Neutrophil (primary cell): ENCODE measurements at regions not wholly inside any gene's neighbourhood (a gene's known extent, or its start where the extent isn't known, plus 50 kb on each side); places are given as distances from the start of the nearest gene placed in this dataset.

ENCODE experiments used
- H3K27ac ChIP-seq: fragments of 200-600 bp; sonication (generic); 2 replicates; pipeline ENCODE4 v1.5.1; 2016; ENCODE audit warnings: mild to moderate bottlenecking, moderate library complexity
- H3K27me3 ChIP-seq: fragments of 200-600 bp; sonication (generic); 2 replicates; pipeline ENCODE4 v1.6.0; 2016; ENCODE audit warnings: mild to moderate bottlenecking
- H3K36me3 ChIP-seq: fragments of 200-600 bp; sonication (generic); 2 replicates; pipeline ENCODE4 v1.5.1; 2017
- H3K4me1 ChIP-seq, 2 experiments: fragments of 200-600 bp in 1 of 2; sonication (generic) in 1 of 2; 1 replicate in 1 of 2; 2 replicates in 1 of 2; pipeline versions ENCODE4 v1.5.1 to v1.6.1; 2013 to 2016; ENCODE audit warnings: low read depth in 1 of 2, low read length in 1 of 2, mild to moderate bottlenecking in 1 of 2, moderate library complexity in 1 of 2; ENCODE audit not compliant: control insufficient read depth in 1 of 2, insufficient read depth in 1 of 2
- H3K4me3 ChIP-seq, 2 experiments: fragments of 200-600 bp in 1 of 2; sonication (generic) in 1 of 2; 1 replicate in 1 of 2; 2 replicates in 1 of 2; pipeline ENCODE4 v1.5.1; 2013 to 2016; ENCODE audit warnings: low read depth in 1 of 2, low read length in 1 of 2, mild to moderate bottlenecking in 1 of 2, moderate library complexity in 1 of 2
- H3K9me3 ChIP-seq: fragments of 200-600 bp; sonication (generic); 2 replicates; pipeline ENCODE4 v1.5.1; 2016
- TF ChIP-seq, protein P1 (sequence below): fragments of 200-600 bp; sonication (generic); IDR thresholded peaks from 2 replicates; pipeline ENCODE4 v1.5.1; 2016; ENCODE audit warnings: antibody characterized with exemption

DNA sequence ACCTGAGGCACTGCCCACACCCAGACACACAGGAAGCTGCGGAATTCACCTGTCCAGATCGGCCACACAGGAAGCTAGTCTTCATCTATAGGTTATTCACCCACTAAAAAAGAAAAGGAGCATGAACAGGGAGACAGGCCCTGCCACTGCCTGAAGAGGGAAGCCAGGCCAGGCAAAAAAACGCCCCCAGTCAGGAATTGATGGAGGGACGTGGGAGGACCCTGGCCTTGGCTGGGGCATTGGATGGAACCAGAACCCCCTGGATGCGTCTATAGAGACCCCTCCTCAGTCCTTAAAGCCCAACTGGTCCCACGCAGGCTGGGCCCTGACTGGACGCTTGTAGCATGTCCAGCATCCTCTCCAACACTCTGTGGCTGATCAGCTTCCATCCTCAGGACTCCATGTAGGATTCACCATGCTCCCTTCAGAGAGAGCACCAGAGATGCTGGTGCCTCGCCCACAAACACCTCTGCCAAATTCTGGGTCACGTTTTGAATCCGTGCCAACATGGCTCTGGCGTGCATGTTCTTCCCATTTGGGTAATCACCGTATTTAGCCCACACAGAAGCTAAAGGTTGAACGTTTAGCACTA, 259.3 kb upstream of the TCERG1L start:
- Histone ChIP-seq H3K27ac (no peak overlapping the region), H3K4me3 (no peak overlapping the region), H3K27me3 (no peaks in the 10 kb centered on the region), H3K36me3 (no peaks in the 10 kb centered on the region), H3K9me3 (no peaks in the 10 kb centered on the region), H3K4me1 (no peaks in the 10 kb centered on the region)
- TF ChIP-seq, protein P1, sequence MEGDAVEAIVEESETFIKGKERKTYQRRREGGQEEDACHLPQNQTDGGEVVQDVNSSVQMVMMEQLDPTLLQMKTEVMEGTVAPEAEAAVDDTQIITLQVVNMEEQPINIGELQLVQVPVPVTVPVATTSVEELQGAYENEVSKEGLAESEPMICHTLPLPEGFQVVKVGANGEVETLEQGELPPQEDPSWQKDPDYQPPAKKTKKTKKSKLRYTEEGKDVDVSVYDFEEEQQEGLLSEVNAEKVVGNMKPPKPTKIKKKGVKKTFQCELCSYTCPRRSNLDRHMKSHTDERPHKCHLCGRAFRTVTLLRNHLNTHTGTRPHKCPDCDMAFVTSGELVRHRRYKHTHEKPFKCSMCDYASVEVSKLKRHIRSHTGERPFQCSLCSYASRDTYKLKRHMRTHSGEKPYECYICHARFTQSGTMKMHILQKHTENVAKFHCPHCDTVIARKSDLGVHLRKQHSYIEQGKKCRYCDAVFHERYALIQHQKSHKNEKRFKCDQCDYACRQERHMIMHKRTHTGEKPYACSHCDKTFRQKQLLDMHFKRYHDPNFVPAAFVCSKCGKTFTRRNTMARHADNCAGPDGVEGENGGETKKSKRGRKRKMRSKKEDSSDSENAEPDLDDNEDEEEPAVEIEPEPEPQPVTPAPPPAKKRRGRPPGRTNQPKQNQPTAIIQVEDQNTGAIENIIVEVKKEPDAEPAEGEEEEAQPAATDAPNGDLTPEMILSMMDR, result no peak

DNA sequence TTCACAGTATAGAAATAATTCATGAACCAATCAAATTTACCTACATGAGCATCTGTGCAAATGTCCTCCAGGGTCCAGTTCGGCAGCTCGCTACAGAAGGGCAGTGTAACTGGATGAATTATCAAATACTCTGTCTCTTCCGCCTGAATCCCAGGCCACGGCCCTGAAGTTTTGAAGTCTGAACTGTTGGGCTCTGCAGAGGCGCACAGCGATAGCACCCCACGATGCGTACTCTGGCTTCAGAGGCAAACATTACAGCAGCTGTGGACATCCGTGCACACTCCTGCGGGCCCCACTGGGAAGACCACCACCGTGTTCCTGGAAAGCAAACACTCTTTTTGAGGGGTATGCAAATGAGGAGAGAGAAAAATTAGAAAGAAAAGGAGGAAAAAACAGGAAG, 259.8 kb upstream of the TCERG1L start:
- Histone ChIP-seq H3K9me3 (no peaks in the 10 kb centered on the region), H3K4me1 (no peaks in the 10 kb centered on the region), H3K27ac (no peak overlapping the region)

DNA sequence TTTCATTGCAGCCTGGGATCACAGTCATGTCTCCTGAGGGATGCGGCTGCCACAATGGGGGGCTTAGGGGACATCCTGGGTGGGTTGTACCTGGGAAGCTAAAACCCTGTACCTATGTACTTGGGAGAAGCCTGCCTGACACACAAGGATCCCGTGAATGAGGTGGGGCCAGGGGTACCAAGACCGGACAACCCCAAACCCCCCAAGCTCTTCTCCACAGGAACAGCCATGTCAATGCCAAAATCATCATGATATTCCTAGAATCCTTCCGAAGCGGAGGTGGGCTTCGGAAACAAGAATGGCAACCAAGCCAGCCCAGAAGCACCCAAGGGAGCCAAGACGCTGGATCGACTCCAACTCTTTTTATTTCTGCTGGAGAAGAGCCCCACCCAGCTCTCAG, 260.3 kb upstream of the TCERG1L start:
- TF ChIP-seq, protein P1, result no peak
- Histone ChIP-seq H3K27me3 (no peaks in the 10 kb centered on the region), H3K4me1 (no peaks in the 10 kb centered on the region), H3K4me3 (no peak overlapping the region), H3K36me3 (no peaks in the 10 kb centered on the region), H3K27ac (no peak overlapping the region), H3K9me3 (no peaks in the 10 kb centered on the region)

More for the DNA sequence above, 259.8 kb upstream of the TCERG1L start:
- no peak overlapping the region for H3K4me3 ChIP-seq
- no peaks in the 10 kb centered on the region for H3K36me3 ChIP-seq
- TF ChIP-seq, protein P1, result no peak
- H3K27me3 ChIP-seq, result no peaks in the 10 kb centered on the region

DNA sequence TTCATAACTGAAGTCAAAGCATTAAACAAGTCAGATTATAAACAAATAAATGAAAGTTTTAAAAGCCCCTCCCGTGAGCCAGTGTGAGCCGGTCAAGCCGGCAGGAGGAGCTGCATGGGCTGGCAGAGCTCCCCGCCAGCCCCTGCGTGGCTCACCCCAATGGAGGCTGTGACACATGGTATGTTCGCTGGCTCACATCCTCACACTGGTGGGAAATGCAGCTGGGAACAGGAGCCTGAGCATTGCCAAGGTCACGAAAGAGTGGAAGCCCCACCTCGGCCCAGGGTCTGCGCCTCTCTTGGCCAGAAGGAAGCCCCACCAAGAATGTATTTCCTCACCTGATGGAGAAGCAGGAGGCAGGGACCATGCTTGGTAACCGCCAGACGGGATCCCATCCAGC, 261.7 kb upstream of the TCERG1L start:
- H3K4me1 ChIP-seq, result no peaks in the 10 kb centered on the region
- H3K4me3 ChIP-seq, result no peak overlapping the region
- no peaks in the 10 kb centered on the region for H3K27me3 ChIP-seq
- no peaks in the 10 kb centered on the region for H3K9me3 ChIP-seq
- no peak overlapping the region for H3K27ac ChIP-seq
- TF ChIP-seq, protein P1, result no peak
- H3K36me3 ChIP-seq, result no peaks in the 10 kb centered on the region

DNA sequence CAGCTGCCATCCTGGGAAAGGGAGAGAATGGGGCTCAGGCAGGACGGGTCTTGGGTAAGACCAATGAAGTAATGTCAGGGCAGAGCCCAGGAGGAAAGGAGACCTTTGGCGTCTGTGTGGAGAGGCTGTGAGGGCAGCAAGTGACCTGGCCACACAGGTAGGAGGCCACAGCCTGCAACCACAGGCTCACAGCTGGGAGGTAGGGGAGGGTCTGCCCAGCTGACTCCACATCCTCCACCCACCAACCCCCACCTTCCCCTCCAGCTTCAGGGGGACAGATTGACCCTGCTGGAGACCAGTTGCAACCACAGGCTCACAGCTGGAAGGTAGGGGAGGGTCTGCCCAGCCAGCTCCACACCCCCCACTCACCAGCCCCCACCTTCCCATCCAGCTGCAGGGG, 262.2 kb upstream of the TCERG1L start:
- no peaks in the 10 kb centered on the region for H3K4me1 ChIP-seq
- no peak overlapping the region for H3K4me3 ChIP-seq
- no peaks in the 10 kb centered on the region for H3K27me3 ChIP-seq
- H3K27ac ChIP-seq, result no peak overlapping the region
- H3K9me3 ChIP-seq, result no peaks in the 10 kb centered on the region
- no peaks in the 10 kb centered on the region for H3K36me3 ChIP-seq
- TF ChIP-seq, protein P1, result no peak

DNA sequence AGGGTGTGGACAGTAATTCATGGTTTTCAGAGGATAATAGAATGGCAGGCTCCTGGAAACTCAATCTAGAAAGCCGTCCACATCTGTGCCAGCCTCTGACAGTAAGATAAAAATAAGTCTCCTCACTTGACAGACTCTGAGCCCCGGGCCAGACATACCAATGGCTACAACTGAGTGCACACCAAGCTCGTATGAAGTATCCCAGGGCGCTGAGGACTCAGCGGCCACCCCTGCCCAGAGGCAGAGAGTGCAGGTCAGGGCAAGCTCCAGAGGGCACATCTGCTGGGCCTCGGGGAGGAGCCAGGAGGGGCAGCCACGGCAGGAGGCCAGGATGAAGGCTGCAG, 262.8 kb upstream of the TCERG1L start:
- Histone ChIP-seq H3K4me3 (no peak overlapping the region), H3K36me3 (no peaks in the 10 kb centered on the region), H3K27ac (no peak overlapping the region), H3K27me3 (no peaks in the 10 kb centered on the region), H3K9me3 (no peaks in the 10 kb centered on the region), H3K4me1 (no peaks in the 10 kb centered on the region)
- TF ChIP-seq, protein P1, result no peak
